Fibroblast of gingiva (primary cell): ENCODE measurements at regions not wholly inside any gene's neighbourhood (a gene's known extent, or its start where the extent isn't known, plus 50 kb on each side); places are given as distances from the start of the nearest gene placed in this dataset.
"Not testable (repeated sequence)": the region's sequence is repeated elsewhere in the genome, so short reads cannot be mapped to it uniquely, and the experiment has no call there.

ENCODE experiments used
- DNase-seq: peaks from one replicate; pipeline ENCODE4 v3.0.0-alpha.2; 2011; ENCODE audit warnings: low read depth

DNA sequence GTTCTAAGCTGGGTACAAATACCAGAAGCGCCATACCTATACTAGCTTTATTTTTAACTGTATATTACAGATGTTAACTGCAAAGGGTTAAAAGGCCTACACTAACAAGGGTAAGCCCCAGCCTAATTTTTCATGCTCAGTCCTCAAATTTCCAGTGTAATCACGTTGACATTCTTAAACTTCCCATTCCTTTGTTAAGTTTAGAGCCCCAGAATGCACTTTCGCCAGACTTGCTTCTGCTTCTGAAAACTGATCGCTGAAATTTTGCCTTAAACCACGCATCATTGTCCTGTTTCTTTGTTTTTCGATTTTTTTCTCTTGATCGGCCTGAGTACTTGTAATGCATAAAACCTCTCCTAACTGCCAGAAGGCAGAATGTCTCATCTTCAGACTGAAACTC, 2141.9 kb upstream of the AGA start:
- DNase-seq, result no peak

DNA sequence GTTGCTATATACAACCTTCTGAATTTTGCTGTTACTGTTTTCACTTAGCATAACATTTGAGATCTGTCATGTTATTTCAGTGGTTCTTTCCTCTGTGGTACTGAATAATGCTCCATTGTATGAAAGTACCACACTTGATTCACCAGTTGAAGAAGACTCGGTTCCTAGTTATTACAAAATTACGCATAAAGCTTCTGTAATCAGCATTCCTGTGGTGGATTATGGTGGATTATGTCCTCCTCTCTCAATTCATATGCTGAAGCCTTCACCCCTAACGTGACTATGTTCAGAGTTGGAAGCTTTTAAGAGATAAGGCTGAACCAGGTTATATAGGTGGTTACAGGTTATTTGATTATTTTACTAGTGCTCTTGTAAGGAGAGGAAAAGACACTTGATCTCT, 2143.5 kb upstream of the AGA start:
- no peak for DNase-seq

DNA sequence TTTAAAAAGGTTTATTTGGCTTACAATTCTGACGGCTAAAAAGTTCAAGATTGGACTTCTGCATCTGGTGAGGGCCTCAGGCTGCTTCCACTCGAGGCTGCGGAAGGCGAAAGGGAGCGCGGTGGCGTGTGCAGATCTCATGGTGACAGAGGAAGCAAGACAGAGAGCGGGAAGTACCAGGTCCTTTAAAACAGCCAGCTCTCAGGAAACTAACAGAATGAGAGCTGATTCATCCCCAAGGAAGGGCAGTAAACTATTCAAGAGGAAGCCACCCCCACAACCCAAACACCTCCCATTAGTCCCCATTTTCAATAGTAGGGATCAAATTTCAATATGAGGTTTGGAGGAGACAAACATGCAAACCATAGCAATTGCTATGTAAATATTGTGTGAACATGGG, 2144.2 kb upstream of the AGA start:
- no peak for DNase-seq

GRCh38 chr4:179595671-179596410, 2153.6 kb upstream of the AGA start:
- no peak for DNase-seq

GRCh38 chr4:179596621-179597020, 2154.4 kb upstream of the AGA start:
- DNase-seq, result no peak

- DNase-seq, result no peak
Measured at GRCh38 chr4:179597301-179597700, 2155.1 kb upstream of the AGA start.

DNA sequence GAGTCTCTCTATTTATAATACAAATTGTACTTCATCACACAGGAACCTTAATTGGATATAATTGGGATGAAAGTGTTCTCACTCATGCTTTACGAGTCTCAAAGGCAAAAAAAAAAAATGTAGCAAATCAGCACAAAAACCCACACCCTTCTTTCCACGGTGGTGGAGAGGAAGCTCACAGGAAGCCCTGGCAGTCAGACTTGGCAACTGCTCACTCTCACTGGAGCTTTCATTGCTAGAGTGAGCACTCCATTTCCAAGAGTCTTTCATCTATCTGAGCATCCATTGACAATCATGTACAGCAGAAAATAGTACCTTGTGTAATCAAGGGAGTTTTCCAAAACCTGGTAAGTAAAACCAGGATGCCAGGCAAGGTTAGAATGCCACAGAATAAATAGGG, 2159.4 kb upstream of the AGA start:
- DNase-seq, result no peak

GRCh38 chr4:179605196-179605595, 2163.0 kb upstream of the AGA start:
- no peak for DNase-seq

- no peak for DNase-seq
Measured at GRCh38 chr4:179607003-179607402, 2164.8 kb upstream of the AGA start.

GRCh38 chr4:179615704-179616103, 2173.5 kb upstream of the AGA start:
- no peak for DNase-seq

- DNase-seq, result no peak
Measured at GRCh38 chr4:179618966-179619365, 2176.7 kb upstream of the AGA start.

GRCh38 chr4:179624768-179625181, 2182.5 kb upstream of the AGA start:
- no peak for DNase-seq

GRCh38 chr4:179625406-179625805, 2183.2 kb upstream of the AGA start:
- DNase-seq, result no peak

- DNase-seq, result no peak
Measured at GRCh38 chr4:179626687-179627086, 2184.4 kb upstream of the AGA start.

GRCh38 chr4:179631321-179631720, 2189.1 kb upstream of the AGA start:
- no peak for DNase-seq

DNA sequence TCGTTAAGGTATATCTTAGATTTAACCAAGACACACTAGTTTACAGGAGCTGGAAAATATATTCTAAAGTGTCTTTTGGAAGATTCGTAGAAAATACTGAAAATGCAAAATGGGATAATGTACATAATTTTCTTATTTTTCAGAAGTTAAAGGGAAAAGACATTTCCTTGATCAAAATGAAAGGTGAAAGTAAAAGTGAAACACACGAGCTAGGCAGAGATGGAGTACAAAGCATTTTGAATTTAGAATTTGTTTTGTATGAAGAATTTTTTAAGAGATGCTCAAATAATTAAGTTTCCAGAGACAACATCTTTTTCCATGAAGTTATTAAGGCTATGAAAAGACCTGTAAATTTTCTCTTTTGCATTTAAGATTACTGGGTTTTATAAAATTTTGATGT, 2192.6 kb upstream of the AGA start:
- DNase-seq, result no peak

- no peak for DNase-seq
Measured at GRCh38 chr4:179662522-179662921, 2220.3 kb upstream of the AGA start.

- DNase-seq, result no peak
Measured at GRCh38 chr4:179663641-179664429, 2221.6 kb upstream of the AGA start.

DNA sequence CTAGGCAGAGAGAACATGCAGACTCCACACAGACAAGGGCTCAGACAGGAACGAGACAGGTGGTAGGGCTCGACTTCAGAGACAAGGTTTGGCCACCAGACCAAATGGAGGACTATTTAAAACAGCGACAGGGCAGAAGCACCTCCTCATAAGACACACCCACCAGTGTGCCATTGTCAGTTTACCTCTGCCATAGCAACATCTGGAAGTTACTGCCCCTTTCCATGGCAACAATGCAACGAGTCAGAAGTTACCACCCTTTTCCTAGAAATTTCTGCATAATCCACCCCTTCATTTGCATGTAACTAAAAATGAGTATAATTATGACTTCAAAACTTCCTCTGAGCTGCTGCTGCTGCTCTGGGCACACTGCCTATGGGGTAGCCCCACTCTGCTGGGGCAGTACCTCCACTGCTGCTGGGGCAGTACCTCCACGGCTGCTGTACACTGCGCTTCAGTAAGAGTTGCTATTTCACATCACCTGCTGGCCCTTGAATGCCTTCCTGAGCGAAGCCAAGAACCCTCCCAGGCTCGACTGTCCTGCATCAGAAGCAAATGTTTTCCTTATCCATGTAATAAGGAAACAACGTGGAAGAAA, 2222.3 kb upstream of the AGA start:
- DNase-seq, result no peak

- no peak for DNase-seq
Measured at GRCh38 chr4:179666226-179666625, 2224.0 kb upstream of the AGA start.

DNA sequence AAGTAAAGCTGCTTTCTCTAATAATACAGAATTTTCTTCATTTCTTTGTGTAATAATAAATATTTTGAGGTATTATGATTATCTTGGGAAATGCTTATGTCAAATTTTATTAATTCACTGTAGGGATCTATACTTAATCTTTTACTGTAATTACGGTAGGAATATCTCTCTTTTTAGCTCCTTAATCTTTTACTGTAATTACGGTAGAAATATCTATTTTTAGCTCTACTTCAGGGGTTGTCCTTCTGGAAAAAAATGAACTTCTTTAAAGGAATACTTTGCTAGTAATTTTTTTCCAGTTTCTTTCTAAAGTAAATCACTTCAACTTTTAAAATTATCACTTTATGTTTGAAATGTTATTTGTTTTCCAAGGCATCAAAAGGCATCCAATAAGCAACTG, 2229.4 kb upstream of the AGA start:
- DNase-seq, result no peak

DNA sequence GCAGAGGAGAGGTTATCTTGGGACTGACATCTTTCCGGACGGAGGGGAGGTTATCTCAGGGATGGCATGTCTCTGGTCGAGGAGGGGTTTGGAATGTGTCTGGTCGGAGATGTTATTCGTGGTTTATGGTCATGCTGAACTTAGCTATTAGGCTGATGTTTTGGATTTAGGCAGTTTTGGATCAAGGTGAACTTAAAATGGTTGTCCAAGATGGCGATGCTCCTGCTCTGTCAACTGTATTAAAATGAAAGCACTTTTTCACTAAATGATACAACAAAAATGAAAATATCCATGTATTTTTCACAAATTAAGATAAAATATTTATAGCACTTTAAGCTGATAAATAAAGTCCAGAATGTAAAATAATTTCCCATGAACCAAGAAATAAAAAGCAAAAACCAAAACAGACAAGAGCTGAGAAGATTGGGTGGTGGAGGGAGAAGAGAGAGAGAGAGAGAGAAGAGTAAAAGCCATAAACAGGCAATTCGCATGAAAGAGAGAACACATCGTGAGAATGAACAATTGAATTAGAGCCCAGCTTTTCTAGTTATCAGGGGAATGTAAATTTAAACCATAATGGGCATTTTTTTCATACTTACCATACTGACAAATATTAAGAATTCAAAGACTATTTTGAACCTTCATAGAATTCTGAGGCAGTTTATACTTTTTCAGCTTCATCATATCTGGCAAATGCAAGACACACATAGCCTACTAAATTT, 2236.0 kb upstream of the AGA start:
- no peak for DNase-seq

- DNase-seq, result not testable (repeated sequence)
Measured at GRCh38 chr4:179683661-179684060, 2241.4 kb upstream of the AGA start.
